Smooth muscle cell (in vitro differentiated cells): ENCODE measurements at regions not wholly inside any gene's neighbourhood (a gene's known extent, or its start where the extent isn't known, plus 50 kb on each side); places are given as distances from the start of the nearest gene placed in this dataset.

Experiments
- DNase-seq: peaks from one replicate; lab custom pipeline; 2025; ENCODE audit not compliant: unreplicated experiment; lab: John Stamatoyannopoulos, UW
- H2AFZ ChIP-seq: fragments of 200-600 bp; sonication (generic); 2 replicates; pipeline ENCODE4 v1.6.0; 2016; ENCODE audit warnings: antibody characterized with exemption, low read depth, mild to moderate bottlenecking
- H3F3A ChIP-seq: fragments of 200-600 bp; sonication (generic); 2 replicates; pipeline ENCODE4 v1.6.0; 2017; ENCODE audit warnings: antibody characterized with exemption, low read depth
- H3K27ac ChIP-seq: fragments of 200-600 bp; sonication (generic); 2 replicates; pipeline ENCODE4 v1.5.1; 2016; ENCODE audit warnings: low read depth, mild to moderate bottlenecking
- H3K27me3 ChIP-seq: fragments of 200-600 bp; sonication (generic); 2 replicates; pipeline ENCODE4 v1.6.1; 2016; ENCODE audit warnings: low read depth, mild to moderate bottlenecking
- H3K36me3 ChIP-seq: fragments of 200-600 bp; sonication (generic); 2 replicates; pipeline ENCODE4 v1.5.1; 2016; ENCODE audit warnings: low read depth
- H3K4me1 ChIP-seq: fragments of 200-600 bp; sonication (generic); 2 replicates; pipeline ENCODE4 v1.5.1; 2016; ENCODE audit warnings: low read depth
- H3K4me2 ChIP-seq: fragments of 200-600 bp; sonication (generic); 2 replicates; pipeline ENCODE4 v1.6.0; 2016; ENCODE audit warnings: mild to moderate bottlenecking
- H3K4me3 ChIP-seq: fragments of 200-600 bp; sonication (generic); 2 replicates; pipeline ENCODE4 v1.5.1; 2016; ENCODE audit warnings: mild to moderate bottlenecking
- H3K79me2 ChIP-seq: fragments of 200-600 bp; sonication (generic); 2 replicates; pipeline ENCODE4 v1.6.0; 2016; ENCODE audit warnings: low read depth, mild to moderate bottlenecking
- H3K9ac ChIP-seq: fragments of 200-600 bp; sonication (generic); 2 replicates; pipeline ENCODE4 v1.6.0; 2016; ENCODE audit warnings: low read depth
- H3K9me3 ChIP-seq: fragments of 200-600 bp; sonication (generic); replicated peaks from 2 replicates; pipeline ENCODE4 v1.5.1; 2016; ENCODE audit warnings: low read depth
- H4K20me1 ChIP-seq: fragments of 200-600 bp; sonication (generic); 2 replicates; pipeline ENCODE4 v1.6.0; 2016; ENCODE audit warnings: low read depth
- CTCF ChIP-seq: fragments of 200-600 bp; sonication (generic); IDR thresholded peaks from 2 replicates; pipeline ENCODE4 v1.5.1; 2017; ENCODE audit warnings: borderline replicate concordance, mild to moderate bottlenecking, antibody characterized with exemption; ENCODE audit not compliant: insufficient read depth, poor library complexity, severe bottlenecking
- WGBS: methylation state at CpG from one replicate; pipeline ENCODE4 v1.1.7; 2016; ENCODE audit warnings: low lambda C conversion rate; 5-methylcytosine and 5-hydroxymethylcytosine counted together

- Histone ChIP-seq H3K4me3 (no peak overlapping the region), H3F3A (no peaks in the 10 kb centered on the region), H3K4me2 (no peak overlapping the region), H3K4me1 (no peaks in the 10 kb centered on the region), H3K27ac (no peak overlapping the region), H2AFZ (no peak overlapping the region), H3K36me3 (no peaks in the 10 kb centered on the region), H4K20me1 (no peaks in the 10 kb centered on the region), H3K79me2 (no peaks in the 10 kb centered on the region), H3K9me3 (no peaks in the 10 kb centered on the region), H3K27me3 (no peaks in the 10 kb centered on the region), H3K9ac (no peak overlapping the region)
- 87% methylated on average over 11 of the region's 11 CpGs for WGBS
- no peak for TF ChIP-seq CTCF
- DNase-seq = no peak
Measured at GRCh38 chr17:68133346-68134045, 98.0 kb downstream of the KPNA2 start.

- no peaks in the 10 kb centered on the region for H4K20me1 ChIP-seq
- H3K27me3 ChIP-seq = no peaks in the 10 kb centered on the region
- H3F3A ChIP-seq = no peaks in the 10 kb centered on the region
- WGBS = 96% methylated on average over 20 of the region's 23 CpGs
- H3K9me3 ChIP-seq = no peaks in the 10 kb centered on the region
- H3K9ac ChIP-seq = no peak overlapping the region
- no peak for TF ChIP-seq CTCF
- H2AFZ ChIP-seq = no peak overlapping the region
- no peaks in the 10 kb centered on the region for H3K4me1 ChIP-seq
- H3K27ac ChIP-seq = no peak overlapping the region
- H3K36me3 ChIP-seq = no peaks in the 10 kb centered on the region
- H3K4me3 ChIP-seq = no peak overlapping the region
- DNase-seq = no peak
- no peaks in the 10 kb centered on the region for H3K79me2 ChIP-seq
- no peak overlapping the region for H3K4me2 ChIP-seq
Measured at GRCh38 chr17:68134046-68134637, 98.6 kb downstream of the KPNA2 start.

GRCh38 chr17:68134731-68135130 is 99.2 kb downstream of the KPNA2 start:
- no peak for DNase-seq
- Histone ChIP-seq H3K4me2 (no peak overlapping the region), H3K4me1 (no peaks in the 10 kb centered on the region), H3K4me3 (no peak overlapping the region), H3K36me3 (no peaks in the 10 kb centered on the region), H3K9ac (no peak overlapping the region), H3K27me3 (no peaks in the 10 kb centered on the region), H4K20me1 (no peaks in the 10 kb centered on the region), H3F3A (no peaks in the 10 kb centered on the region), H3K79me2 (no peaks in the 10 kb centered on the region), H2AFZ (no peak overlapping the region), H3K9me3 (no peaks in the 10 kb centered on the region), H3K27ac (no peak overlapping the region)
- WGBS = 98% methylated on average over 20 of the region's 20 CpGs
- TF ChIP-seq CTCF = no peak
